Heart left ventricle (tissue), 13 donors: ENCODE measurements at regions not wholly inside any gene's neighbourhood (a gene's known extent, or its start where the extent isn't known, plus 50 kb on each side); places are given as distances from the start of the nearest gene placed in this dataset.

Source experiments
- CTCF ChIP-seq, 12 donors: fragments of 200-600 bp; sonication (generic) in 4 of 12; IDR thresholded peaks; one replicate each; pipeline versions ENCODE4 v1.5.0 to v1.8.0; 2018 to 2022; ENCODE audit warnings: antibody characterized with exemption in 12 of 12, mild to moderate bottlenecking in 5 of 12
- POLR2A ChIP-seq, 2 donors: fragments of 450-650 bp; IDR thresholded peaks; one replicate each; pipeline ENCODE4 v1.6.1; 2017; ENCODE audit warnings: antibody characterized with exemption in 2 of 2, mild to moderate bottlenecking in 2 of 2, moderate library complexity in 2 of 2
- donor health status: ischemic (EF 13 %, LVEDD 7.1; RV severe dilation, severe dysfunction).
- donor health status: DM: no; HTN: yes; CAD: no.
- donor health status: DM: no; HTN: no; CAD: no.
- donor health status: ischemic (EF 25% LVEDD 6.9; RV normal size, moderate dysfunction).
- donor health status: ischemic (EF 25% LVEDD 5.7; RV mildly dilated, moderate dysfunction).
- donor health status: ischemic (EF 35%, LVEDD 5.7; RV mildly dilated, moderate dysfunction).
- donor health status: nonischemic (EF 11% LVEDD 7.7; RV severe dilation, severe dysfunction).
- donor health status: DM: yes; HTN: yes; CAD: no.
- donor health status: PGD.
- donor health status: ischemic (EF 29% LVEDD 5.4; RV normal size, mild dysfunction).
- donor health status: nonischemic (EF 23%, LVEDD 6.1; RV moderate dilation, normal function).

GRCh38 chr10:71043858-71044257 lies 155.5 kb upstream of the PCBD1 start:
- TF ChIP-seq CTCF (IDR thresholded peaks at IDR 0.05) (no peak), POLR2A (IDR thresholded peaks at IDR 0.05) (no peak)
